ENCODE measurements at regions not wholly inside any gene's neighbourhood (a gene's known extent, or its start where the extent isn't known, plus 50 kb on each side); places are given as distances from the start of the nearest gene placed in this dataset.

DNA sequence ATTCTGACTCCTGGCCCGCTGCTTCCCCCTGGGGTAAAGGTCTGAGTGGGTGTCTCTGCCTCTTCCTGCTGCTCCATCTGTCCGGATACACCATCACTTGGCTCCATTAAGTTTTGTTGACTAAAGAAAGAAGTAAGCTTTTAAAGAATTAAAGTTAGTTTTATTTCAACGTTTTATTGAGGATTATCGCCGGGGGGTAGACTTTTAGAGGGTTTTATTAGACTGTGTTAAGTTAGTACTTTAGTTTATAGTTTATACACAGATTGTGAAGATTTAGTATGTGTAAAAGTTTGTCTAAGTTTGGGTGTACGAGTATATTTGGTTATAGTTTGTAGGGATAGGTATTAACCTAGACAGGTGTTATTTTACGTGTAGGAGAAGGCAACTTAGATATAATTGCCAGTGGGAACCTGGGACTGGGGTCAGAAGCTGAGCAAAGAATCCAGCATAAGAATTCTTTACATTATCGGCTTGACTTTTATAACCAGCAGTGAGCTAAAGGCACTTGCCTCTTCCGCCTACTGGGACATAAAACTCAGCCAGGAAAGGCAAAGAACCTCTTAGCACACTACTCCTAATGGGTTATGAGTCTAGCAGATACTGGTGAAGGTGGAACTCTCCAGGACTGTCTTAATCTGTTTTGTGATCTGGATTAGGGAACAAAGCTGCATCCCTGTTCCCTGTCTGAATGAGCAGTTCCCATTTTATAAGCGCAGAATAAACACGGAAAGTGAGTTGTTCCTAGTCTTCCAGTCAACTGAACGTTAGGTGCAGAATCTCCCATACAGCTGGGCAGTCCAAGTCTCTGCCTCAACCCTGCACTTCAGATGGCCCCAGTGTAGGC lies 131.3 kb downstream of the FAM43A start:
- TF ChIP-seq YY1 (IDR thresholded peaks at IDR 0.05; ENCODE audit: insufficient read depth, insufficient read length) (no peak), ZNF274 (IDR thresholded peaks at IDR 0.05; ENCODE audit: low read depth, low read length) (no peak)

Measured in NT2/D1 (cell line).